Hematopoietic multipotent progenitor cell treated with erythropoietin and hydrocortisone succinate and interleukin-3 and kit ligand, for 6 days (in vitro differentiated cells): ENCODE measurements at regions not wholly inside any gene's neighbourhood (a gene's known extent, or its start where the extent isn't known, plus 50 kb on each side); places are given as distances from the start of the nearest gene placed in this dataset.
A peak's percentile ranks its signal among the peaks of the same experiment; 100 is the strongest.
"Not testable (repeated sequence)": the region's sequence is repeated elsewhere in the genome, so short reads cannot be mapped to it uniquely, and the experiment has no call there.

Source experiments
- DNase-seq: peaks from one replicate; pipeline ENCODE4 v3.0.0-alpha.2; 2015

DNA sequence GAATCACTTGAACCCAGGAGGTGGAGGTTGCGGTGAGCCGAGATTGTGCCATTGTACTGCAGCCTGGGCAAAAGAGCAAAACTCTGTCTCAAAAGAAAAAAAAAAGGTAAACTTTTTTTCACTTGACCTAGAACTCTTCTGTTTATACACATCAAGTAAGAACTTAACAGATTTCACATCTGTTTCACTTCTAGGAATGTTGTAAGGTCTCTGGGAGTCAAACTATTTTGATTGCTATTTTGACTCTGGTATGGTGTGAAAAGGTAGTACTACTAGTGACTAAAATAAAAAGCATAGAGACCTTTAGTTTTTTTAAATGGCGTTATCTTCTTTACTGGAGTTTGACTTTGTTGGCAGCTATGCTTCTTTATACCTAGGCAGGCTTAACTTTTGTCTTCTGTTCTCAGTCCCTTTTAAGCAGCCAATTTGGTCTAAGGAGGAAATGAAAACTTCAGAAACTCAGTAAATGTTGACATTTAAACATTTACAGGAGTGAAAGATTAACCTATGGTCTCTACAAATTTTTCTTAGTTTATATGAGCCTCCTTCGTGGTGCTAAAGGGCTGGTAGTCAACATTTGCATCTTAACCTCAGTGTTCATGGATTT lies 84.7 kb downstream of the METTL2B start:
- DNase-seq = not testable (repeated sequence)

DNA sequence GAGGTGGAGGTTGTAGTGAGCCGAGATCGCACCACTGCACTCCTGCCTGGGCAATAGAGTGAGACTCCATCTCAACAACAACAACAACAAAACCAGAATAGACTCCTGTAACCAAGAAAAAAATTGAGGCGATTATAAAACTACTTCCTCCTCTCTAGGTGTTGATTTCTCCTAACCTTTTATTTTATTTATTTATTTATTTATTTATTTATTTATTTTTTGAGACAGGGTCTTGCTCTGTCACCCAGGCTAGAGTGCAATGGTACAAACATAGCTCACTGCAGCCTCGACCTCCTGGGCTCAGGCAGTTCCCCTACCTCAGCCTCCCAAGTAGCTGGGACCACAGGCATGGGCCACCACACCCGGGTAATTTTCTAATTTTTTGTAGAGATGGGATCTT lies 86.2 kb downstream of the METTL2B start:
- DNase-seq = not testable (repeated sequence)

DNA sequence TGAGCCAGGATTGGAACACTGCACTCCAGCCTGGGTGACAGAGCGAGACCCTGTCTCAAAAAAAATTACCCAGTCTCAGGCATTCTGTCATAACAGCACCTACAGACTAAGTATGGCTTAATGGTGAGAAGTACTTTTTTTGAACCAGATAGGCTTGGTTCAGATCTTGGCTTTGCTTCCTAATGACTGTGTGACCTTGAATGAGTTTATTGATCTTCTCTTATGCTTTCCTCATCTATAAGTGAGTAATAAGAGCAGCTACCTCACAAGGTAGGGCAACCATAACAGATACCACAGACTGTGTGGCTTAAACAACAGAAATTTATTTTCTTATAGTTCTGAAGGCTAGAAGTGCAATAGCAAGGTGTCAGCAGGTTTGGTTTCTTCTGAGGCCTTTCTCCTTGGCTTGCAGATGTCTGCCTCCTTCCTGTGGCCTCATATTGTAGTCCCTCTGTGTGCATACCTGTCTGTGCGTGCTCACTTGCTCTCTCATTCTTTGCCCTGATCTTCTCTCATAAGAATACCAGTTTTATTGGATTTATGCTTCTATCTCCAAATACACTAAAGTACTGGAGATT lies 87.7 kb downstream of the METTL2B start:
- not testable (repeated sequence) for DNase-seq

DNA sequence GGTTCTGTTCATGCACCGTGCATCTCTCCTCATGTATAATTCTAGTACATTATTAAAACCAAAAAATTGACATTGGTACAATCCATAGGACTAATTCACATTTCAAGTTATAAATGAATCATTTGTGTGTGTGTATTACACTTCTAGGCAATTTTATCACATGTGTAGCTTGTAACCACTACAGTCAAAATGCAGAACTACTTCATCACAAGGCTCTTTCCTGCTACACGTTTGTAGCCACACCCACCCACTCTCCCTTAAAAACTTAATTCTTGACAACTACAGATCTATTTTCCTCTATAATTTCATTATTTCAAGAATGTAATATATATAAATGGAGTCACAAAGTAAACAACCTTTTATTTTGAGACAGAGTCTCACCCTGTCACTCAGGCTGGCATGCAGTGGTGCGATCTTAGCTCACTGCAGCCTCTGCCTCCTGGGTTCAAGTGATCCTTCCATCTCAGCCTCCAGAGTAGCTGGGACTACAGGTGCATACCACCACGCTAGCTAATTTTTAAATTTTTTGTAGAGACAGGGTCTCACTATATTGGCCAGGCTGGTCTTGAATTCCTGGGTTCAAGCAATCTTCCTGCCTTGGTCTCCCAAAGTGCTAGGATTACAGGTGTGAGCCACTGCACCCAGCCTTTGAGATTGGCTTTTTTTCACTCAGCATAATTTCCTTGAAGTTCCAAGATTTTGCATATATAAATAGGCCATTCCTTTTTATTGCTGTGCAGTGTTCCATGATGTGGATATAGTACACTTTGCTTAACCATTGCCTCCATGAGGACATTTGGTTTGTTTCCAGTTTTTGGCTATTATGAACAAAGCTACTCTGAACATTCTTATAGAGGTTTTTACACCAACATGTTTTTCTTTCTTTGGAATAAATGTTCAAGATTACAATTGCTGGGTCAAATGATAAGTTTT lies 88.7 kb downstream of the METTL2B start:
- DNase-seq = peak; percentile 51

DNA sequence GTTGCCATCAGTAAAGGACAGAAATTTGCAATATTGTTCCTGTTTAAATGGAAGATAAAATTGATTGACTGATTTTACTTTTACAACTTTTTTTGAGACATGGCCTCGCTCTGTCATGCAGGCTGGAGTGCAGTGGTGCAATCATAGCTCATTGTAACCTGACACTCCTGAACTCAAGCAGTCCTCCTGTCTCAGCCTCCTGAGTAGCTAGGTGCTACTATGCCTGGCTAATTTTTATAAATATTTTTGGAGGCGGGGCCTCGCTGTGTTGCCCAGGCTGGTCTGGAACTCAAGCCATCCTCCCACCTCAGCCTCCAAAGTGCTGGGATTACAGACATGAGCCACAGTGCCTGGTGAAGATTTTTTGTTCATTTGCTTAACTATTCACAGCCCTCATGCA lies 96.8 kb upstream of the GARIN1A start:
- not testable (repeated sequence) for DNase-seq

DNA sequence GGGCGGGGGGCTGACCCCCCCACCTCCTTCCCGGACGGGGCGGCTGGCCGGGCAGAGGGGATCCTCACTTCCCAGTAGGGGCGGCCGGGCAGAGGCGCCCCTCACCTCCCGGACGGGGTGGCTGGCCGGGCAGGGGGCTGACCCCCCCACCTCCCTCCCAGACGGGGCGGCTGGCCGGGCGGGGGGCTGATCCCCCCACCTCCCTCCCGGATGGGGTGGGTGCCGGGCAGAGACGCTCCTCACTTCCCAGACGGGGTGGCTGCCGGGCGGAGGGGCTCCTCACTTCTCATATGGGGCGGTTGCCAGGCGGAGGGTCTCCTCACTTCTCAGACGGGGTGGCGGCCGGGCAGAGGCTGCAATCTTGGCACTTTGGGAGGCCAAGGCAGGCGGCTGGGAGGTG lies 95.1 kb upstream of the GARIN1A start:
- not testable (repeated sequence) for DNase-seq

DNA sequence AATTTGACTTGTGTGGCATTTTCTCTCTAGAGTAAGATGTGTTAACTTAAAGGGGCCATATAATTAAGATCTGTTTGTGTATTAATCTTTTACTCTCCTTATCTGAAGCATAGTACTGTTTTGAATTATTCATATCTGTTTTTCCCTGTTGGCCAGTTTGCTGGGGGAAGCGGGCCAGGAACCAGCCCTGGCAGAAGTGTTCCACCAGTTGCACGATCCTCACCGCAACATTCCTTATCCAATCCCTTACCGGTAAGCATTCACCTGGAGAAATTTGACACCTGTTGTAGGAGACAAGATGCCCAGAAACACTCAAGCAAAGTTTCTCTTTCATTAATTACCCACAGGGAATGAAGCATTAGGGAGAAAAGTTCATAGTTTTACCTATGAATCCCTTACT lies 92.2 kb upstream of the GARIN1A start:
- DNase-seq = not testable (repeated sequence)

DNA sequence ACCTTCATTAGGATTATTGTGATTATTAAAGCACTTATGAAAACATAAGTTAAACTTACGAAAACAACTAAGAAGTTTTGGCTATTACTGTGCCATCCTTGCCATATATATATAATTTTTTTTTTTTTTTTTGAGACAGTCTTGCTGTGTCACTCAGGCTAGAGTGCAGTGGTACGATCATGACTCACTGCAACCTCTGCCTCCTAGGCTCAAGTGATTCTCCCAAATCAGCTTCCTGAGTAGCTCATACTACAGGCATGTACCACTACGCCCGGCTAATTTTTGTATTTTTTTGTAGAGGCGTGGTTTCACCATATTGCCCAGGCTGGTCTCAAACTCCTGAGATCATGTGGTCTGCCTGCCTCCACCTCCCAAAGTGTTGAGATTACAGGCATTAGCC lies 91.0 kb upstream of the GARIN1A start:
- not testable (repeated sequence) for DNase-seq

DNA sequence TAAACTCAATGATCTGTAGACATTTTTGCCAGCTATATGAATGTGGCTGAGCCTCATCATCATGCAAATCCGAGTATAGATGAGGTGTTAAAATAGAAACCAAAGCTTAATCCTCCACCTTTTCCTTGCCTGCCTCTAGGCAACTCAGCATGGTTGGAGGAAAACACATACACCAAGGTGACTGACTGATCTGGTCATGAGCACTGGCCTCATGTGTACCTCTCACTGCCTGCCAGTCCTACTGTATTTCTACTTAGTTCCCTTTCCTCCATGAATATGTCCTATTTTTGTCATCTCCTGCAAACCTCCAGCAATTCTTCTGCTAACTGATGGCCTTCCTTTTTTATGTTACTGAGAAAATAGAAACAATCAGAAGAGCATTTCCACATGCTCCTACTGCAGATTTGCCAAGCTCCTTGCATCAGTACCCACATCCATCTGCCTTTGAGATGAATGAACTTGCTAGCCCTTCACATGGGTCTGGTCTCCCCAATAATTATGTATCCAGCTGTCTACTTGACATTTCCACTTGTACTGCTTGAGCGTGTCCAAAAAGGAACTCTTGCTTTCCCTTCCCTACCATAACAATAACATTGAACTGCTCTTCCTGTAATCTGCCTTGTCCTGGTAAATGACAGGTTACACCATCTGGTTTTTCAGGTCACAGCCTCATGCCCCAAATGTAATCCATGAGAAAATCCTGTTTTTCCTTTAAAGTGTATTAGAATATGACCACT lies 90.1 kb upstream of the GARIN1A start:
- not testable (repeated sequence) for DNase-seq

DNA sequence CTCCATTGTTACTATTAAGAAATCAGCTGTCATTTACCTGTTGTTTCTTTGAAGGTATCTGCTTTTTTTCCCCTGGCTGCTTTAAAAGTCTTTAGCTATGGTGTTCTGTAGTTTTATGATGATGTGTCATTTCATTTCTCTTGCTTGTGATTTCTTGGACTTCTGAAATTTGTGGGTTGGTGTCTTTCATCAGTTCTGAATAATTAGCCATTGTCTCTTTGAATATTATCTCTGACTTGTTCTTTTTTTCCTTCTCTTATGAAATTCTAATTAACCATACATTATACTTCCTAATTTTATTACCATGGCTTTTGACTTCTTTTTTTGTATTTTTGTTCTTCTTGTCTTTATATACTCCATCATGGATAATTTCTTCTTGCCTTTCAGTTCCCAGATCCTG lies 85.4 kb upstream of the GARIN1A start:
- not testable (repeated sequence) for DNase-seq

DNA sequence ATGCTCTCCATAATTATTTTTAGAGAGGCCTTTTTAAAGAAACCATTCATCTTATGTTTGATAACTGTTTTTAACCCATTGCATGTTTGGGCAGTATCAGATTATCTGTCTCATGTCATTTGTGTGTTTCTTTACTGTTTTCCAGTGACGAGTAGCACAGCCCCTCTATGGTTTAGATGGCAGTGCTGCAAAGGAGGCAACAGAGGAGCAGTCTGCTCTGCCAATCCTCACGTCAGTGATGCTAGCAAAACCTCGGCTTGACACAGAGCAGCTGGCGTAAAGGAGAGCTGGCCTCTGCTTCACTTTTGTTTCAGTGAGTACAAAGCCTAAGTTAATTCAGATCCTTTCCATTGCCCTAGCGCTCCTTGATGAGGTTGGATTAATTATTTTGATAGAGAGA lies 80.4 kb upstream of the GARIN1A start:
- DNase-seq = no peak

DNA sequence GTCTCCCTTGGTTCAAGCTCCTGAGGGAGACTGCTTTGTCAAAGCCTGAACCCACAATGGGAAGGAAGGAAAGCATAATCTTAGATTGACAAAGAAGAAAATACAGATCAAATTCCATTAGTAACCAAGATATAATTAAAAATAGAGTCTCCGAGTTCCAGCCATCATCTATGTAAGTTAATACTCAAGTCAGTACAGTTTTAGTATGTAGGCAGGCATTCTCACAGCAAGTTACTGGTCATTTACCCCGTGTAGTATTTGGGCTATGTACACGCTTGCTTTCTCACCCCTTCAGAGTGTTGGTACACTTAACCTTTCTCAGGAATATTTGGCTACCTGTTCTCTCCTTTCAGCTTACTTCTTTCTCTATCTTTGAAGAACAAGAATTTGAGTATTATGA lies 79.9 kb upstream of the GARIN1A start:
- not testable (repeated sequence) for DNase-seq

DNA sequence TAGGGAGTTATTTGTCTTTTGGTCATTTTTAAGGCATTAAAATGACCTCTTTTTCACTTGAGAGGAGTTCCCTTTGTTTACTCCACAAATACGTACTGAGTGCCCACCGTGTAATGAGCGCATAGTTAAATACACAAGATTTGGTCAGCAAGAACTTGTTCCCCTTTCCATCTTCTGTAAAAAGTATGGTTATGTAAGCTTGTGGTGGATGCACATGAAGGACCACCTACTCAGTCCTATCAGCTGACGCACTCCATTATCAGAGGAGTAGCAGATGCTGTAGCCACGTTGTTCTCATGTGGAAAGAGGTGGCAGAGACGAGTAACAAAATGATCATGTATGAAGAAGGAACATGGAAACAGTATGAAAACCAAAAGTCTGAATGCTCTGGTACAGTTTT lies 78.0 kb upstream of the GARIN1A start:
- DNase-seq = peak; percentile 37

DNA sequence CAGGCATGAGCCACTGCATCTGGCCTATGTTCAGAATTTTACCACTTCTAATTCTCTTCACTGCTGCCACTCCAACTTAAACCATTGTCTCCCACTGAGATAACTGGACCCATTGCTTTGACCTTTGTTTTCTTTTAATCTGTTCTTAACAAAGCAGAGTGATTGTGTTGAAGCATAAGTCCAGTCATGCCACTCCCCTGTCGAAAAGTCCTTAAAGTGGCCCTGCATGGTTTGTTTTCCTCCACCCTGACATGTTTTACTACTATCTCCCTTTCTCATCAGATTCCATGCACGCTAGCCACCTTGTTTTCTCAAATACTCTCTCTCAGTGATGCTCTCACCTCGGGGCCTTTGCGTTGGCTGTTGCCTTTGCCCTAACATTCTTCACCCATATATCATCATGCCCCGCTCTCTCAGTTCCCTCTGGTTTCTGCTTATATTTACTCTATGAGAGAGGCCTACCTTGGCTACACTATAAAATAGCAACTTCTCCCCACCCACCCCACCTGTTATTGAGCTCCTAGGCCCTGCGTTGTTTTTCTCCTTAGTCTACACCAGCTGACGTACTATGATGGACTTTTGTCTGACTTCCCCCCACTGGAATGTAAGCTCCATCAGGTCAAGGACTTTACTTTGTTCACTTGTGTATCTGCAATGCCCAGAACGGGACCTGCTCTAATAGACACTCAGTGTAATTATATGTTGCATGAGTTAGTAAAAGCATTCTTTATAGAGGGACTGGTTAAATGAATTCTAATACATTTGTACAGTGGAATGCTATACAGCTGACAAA lies 75.6 kb upstream of the GARIN1A start:
- not testable (repeated sequence) for DNase-seq

DNA sequence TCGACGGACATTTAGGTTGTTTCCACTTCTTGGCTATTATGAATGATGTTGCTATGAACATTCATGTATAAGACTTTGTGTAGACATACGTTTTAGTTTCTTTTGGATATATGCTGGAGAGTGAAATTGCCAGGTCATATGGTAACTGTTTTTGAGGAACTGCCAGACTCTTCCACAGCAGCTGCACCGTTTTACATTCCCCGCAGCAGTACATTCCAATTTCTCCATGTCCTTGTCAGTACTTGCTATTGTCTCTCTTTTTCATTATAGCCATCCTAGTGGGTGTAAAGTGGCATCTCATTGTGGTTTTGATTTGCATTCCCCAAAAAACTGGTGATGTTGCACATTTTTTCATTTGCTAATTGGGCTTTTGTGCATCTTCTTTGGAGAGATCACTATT lies 73.1 kb upstream of the GARIN1A start:
- not testable (repeated sequence) for DNase-seq

DNA sequence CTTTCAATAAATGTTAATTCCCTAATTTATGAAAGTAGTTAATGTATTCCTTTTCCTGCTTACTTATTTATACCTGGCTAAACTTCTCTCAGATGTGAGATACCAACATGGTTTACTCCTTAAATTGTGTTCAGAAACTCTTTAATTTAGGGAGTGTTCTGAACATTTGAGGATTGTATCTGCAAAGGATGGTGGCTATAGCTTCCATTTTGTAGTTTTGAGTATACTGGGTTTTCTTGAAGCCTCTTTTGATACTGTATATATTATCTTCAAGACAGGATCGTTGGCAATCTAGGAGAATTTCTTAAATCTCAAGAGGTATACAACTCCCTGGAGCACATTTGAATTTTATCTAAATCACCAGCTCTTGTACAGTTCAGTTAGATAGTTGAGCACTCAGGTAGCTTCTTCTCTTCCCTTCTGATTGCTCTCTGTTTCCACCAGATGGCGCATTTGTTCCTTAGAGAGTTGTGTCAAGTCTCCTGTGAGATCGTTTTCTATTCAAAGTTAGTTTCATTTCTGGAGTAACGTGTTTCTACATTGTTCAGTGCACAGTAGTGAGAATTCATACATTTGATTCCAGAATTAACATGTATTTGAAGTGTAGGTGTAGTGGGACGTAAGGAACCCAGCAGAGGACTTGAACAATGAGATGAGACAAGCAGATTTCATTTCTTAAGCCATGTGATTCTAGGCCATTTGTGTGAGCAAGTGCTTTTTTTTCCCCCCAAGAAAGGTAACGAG lies 63.2 kb upstream of the GARIN1A start:
- DNase-seq = peak; percentile 71

DNA sequence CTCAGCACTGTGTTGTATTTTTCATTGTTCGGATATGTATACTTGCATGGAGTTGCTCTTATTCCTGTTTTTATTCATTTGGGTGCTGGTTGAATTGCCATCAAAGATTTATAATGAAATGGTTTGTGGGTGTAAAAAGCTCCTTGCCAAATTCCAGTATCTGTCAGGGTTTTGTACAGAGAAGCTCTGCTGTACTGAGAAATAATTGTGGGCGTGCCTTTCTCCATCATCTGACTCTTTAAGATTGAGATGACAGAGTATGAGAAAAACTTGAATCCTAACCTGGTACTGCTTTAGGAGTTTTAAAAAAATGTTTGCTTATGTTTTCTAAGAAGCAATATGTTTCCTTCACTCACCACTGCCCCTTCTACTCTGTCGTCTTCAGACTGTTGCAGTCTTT lies 58.7 kb upstream of the GARIN1A start:
- not testable (repeated sequence) for DNase-seq

DNA sequence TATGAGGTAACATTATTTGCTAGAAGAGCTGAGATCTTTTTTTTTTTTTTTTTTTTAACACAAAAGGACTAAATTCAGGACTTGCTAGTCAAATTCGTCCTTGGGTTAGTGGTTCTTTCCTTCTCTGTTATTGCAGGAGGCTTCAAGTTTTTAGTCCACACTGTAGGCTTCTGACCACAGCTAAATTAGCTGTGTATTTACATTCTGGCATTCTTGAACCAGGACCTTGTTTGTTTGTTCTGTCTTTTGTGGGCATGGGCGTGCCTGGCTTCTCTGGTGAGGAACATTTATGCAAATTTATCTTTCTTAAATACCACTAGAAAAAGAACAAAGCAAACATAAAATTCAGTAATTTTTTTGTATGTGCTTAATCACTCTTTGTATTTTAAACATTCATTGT lies 57.3 kb upstream of the GARIN1A start:
- DNase-seq = not testable (repeated sequence)

DNA sequence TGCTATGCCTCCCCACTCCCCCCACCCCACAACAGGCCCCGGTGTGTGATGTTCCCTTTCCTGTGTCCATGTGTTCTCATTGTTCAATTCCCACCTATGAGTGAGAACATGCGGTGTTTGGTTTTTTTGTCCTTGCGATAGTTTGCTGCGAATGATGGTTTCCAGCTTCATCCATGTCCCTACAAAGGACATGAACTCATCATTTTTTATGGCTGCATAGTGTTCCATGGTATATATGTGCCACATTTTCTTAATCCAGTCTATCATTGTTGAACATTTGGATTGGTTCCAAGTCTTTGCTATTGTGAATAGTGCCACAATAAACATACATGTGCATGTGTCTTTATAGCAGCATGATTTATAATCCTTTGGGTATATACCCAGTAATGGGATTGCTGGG lies 55.3 kb upstream of the GARIN1A start:
- DNase-seq = not testable (repeated sequence)
